ENCODE measurements at regions not wholly inside any gene's neighbourhood (a gene's known extent, or its start where the extent isn't known, plus 50 kb on each side); places are given as distances from the start of the nearest gene placed in this dataset.

DNA sequence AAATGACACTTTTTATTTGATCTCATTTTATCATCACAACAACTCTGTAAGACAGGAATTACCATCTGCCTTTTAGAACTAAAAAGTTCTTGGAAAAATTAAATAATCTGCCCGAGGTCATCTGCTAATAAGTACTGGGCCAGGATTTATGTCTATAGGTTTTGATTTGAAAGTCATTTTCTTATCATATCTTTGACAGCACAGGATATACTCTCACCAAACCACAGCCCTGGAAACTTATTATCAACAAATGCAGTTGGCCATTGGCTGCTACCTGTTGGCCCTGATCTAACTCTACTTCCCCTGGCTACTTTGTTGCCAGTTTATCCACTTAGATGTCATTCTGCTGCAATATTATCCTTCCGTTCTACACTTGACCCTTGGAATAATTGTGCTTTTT is 354.6 kb downstream of the RAD51AP2 start:
- Histone ChIP-seq H3K4me2 (no peak overlapping the region), H3K27ac (no peak overlapping the region), H3K79me2 (ENCODE audit: low read depth) (no peaks in the 10 kb centered on the region), H3K27me3 (ENCODE audit: insufficient read depth, low read depth) (no peaks in the 10 kb centered on the region), H2AFZ (no peak overlapping the region), H3F3A (ENCODE audit: insufficient read depth, low read depth) (no peaks in the 10 kb centered on the region), H4K20me1 (ENCODE audit: insufficient read depth) (no peaks in the 10 kb centered on the region), H3K4me3 (no peak overlapping the region), H3K4me1 (replicated peaks; ENCODE audit: insufficient read depth) (peaks cover 4% of the 10 kb centered on the region; the same call in 1 of the 2 replicates), H3K9me3 (ENCODE audit: insufficient read depth, low read depth) (no peaks in the 10 kb centered on the region), H3K9me2 (ENCODE audit: insufficient read depth) (no peaks in the 10 kb centered on the region), H3K36me3 (ENCODE audit: low read depth) (no peaks in the 10 kb centered on the region)
- intact Hi-C loops (cut with micrococcal nuclease; ENCODE audit: unreplicated experiment), result no loop called here
- TF ChIP-seq EZH2 (IDR thresholded peaks at IDR 0.05; ENCODE audit: low read depth), result no peak
- TF ChIP-seq, protein P1, sequence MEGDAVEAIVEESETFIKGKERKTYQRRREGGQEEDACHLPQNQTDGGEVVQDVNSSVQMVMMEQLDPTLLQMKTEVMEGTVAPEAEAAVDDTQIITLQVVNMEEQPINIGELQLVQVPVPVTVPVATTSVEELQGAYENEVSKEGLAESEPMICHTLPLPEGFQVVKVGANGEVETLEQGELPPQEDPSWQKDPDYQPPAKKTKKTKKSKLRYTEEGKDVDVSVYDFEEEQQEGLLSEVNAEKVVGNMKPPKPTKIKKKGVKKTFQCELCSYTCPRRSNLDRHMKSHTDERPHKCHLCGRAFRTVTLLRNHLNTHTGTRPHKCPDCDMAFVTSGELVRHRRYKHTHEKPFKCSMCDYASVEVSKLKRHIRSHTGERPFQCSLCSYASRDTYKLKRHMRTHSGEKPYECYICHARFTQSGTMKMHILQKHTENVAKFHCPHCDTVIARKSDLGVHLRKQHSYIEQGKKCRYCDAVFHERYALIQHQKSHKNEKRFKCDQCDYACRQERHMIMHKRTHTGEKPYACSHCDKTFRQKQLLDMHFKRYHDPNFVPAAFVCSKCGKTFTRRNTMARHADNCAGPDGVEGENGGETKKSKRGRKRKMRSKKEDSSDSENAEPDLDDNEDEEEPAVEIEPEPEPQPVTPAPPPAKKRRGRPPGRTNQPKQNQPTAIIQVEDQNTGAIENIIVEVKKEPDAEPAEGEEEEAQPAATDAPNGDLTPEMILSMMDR (conservative IDR thresholded peaks at IDR 0.05), result no peak
- BruUV-seq (replicated peaks), result no TSS peak
- ChIA-PET POLR2A (ENCODE audit: unreplicated experiment) (no interaction called here), CTCF (interaction anchor here (0.6 kb wide), 1 partner anchor 398 kb away, joined by 4 read pairs; no protein-coding TSS in a partner anchor)
- no peak for DNase-seq

DNA sequence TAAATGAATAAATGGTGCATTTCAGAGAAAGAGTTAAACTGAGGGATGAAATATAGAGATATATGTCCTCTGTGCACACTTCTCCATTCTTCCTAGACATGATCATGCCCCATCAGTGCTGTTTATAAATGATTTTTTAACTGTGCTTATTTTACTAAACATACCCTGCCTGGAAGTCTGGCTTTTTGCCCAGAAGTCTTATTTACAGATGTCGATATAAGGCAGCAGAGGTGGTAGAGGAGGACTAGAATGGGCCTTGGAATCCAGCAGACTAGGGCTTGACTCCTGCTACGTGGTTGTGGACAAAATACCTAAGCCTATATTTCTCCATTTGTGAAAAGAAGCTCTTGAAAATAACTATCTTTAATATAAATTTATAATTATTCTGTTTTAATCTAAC is 355.5 kb downstream of the RAD51AP2 start:
- Histone ChIP-seq H4K20me1 (ENCODE audit: insufficient read depth) (no peaks in the 10 kb centered on the region), H3K4me2 (no peak overlapping the region), H3K27ac (no peak overlapping the region), H3K36me3 (ENCODE audit: low read depth) (no peaks in the 10 kb centered on the region), H3F3A (ENCODE audit: insufficient read depth, low read depth) (no peaks in the 10 kb centered on the region), H3K9me2 (ENCODE audit: insufficient read depth) (no peaks in the 10 kb centered on the region), H3K4me3 (no peak overlapping the region), H2AFZ (no peak overlapping the region), H3K4me1 (replicated peaks; ENCODE audit: insufficient read depth) (peaks cover 4% of the 10 kb centered on the region; the same call in 1 of the 2 replicates), H3K9me3 (ENCODE audit: insufficient read depth, low read depth) (no peaks in the 10 kb centered on the region), H3K79me2 (ENCODE audit: low read depth) (no peaks in the 10 kb centered on the region), H3K27me3 (ENCODE audit: insufficient read depth, low read depth) (no peaks in the 10 kb centered on the region)
- BruUV-seq (replicated peaks), result no TSS peak
- TF ChIP-seq, protein P1 (conservative IDR thresholded peaks at IDR 0.05), result no peak
- TF ChIP-seq EZH2 (IDR thresholded peaks at IDR 0.05; ENCODE audit: low read depth), result no peak
- POLR2A ChIA-PET (ENCODE audit: unreplicated experiment), result no interaction called here
- no peak for DNase-seq
- CTCF ChIA-PET, result no interaction called here
- intact Hi-C loops (cut with micrococcal nuclease; ENCODE audit: unreplicated experiment), result no loop called here

DNA sequence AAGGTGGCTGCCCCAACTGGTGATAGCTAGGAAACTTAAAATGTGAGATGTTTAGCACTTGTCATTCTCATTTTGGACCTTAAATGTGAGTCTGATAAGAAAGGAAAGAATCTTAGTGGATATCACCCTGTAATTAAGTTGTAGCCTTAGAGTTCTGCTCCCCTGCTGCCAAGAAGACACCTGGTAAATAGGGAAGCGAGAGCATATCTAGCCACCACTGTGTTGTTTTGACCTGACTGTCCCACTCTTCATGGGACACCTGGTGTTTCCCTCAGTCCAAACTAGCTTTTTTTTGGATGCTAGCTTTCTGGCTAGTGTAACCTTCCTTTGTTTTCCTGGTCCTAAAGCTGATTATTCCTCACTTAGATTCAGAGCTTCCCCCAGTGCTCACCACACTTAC is 357.6 kb downstream of the RAD51AP2 start:
- no peaks in the 10 kb centered on the region for H3K27me3 ChIP-seq (ENCODE audit: insufficient read depth, low read depth)
- POLR2A ChIA-PET (ENCODE audit: unreplicated experiment), result interaction anchor here (0.6 kb wide), 1 partner anchor 27 kb away, joined by 4 read pairs; no protein-coding TSS in a partner anchor
- H3F3A ChIP-seq (ENCODE audit: insufficient read depth, low read depth), result no peaks in the 10 kb centered on the region
- no peak for TF ChIP-seq EZH2 (IDR thresholded peaks at IDR 0.05; ENCODE audit: low read depth)
- TF ChIP-seq, protein P1 (conservative IDR thresholded peaks at IDR 0.05), result no peak
- BruUV-seq (replicated peaks), result no TSS peak
- no peak overlapping the region for H2AFZ ChIP-seq
- H3K9me3 ChIP-seq (ENCODE audit: insufficient read depth, low read depth), result no peaks in the 10 kb centered on the region
- no peak overlapping the region for H3K4me2 ChIP-seq
- no peaks in the 10 kb centered on the region for H3K36me3 ChIP-seq (ENCODE audit: low read depth)
- 0 out of 2 replicates have a peak, but pooled peaks cover 4% of the 10 kb centered on the region for H3K4me1 ChIP-seq (replicated peaks; ENCODE audit: insufficient read depth)
- no peaks in the 10 kb centered on the region for H3K79me2 ChIP-seq (ENCODE audit: low read depth)
- H3K27ac ChIP-seq, result no peak overlapping the region
- no peaks in the 10 kb centered on the region for H3K9me2 ChIP-seq (ENCODE audit: insufficient read depth)
- DNase-seq, result no peak
- no peaks in the 10 kb centered on the region for H4K20me1 ChIP-seq (ENCODE audit: insufficient read depth)
- no peak overlapping the region for H3K4me3 ChIP-seq
- intact Hi-C loops (cut with micrococcal nuclease; ENCODE audit: unreplicated experiment), result no loop called here
- CTCF ChIA-PET, result no interaction called here

Data from PC-9 (cell line).